H1 (cell line): ENCODE measurements at regions not wholly inside any gene's neighbourhood (a gene's known extent, or its start where the extent isn't known, plus 50 kb on each side); places are given as distances from the start of the nearest gene placed in this dataset.

Experiments used
- CTCF ChIP-seq, 3 experiments: IDR thresholded peaks; 1 replicate in 2 of 3; 2 replicates in 1 of 3; pipeline versions ENCODE4 v1.5.1 to v1.6.1; 2011; ENCODE audit warnings: low read length in 3 of 3, mild to moderate bottlenecking in 3 of 3, inconsistent platforms in 2 of 3, low read depth in 1 of 3, moderate library complexity in 1 of 3; ENCODE audit not compliant: insufficient read depth in 1 of 3; ENCODE audit errors: control extremely low read depth in 1 of 3
- HDAC6 ChIP-seq: IDR thresholded peaks from one replicate; pipeline ENCODE4 v1.7.1; 2012; ENCODE audit warnings: low read depth, mild to moderate bottlenecking, inconsistent platforms, low read length, moderate library complexity
- SAP30 ChIP-seq: fragments of 300-600 bp; sonication (generic); IDR thresholded peaks from 2 replicates; pipeline ENCODE4 v1.7.1; 2012; ENCODE audit warnings: low read length, moderate library complexity, mild to moderate bottlenecking, inconsistent platforms; ENCODE audit not compliant: insufficient read depth, insufficient replicate concordance
- SP4 ChIP-seq: IDR thresholded peaks from 2 replicates; pipeline ENCODE4 v1.6.1; 2012; ENCODE audit warnings: low read length, inconsistent platforms
- TCF12 ChIP-seq: IDR thresholded peaks from 2 replicates; pipeline ENCODE4 v1.6.1; 2011; ENCODE audit warnings: low read depth, mild to moderate bottlenecking, low read length
- USF2 ChIP-seq: IDR thresholded peaks from 2 replicates; pipeline ENCODE4 v1.6.1; 2011; ENCODE audit warnings: low read length, improper control_type of control experiment

GRCh38 chr10:128522551-128523308 lies 396.5 kb upstream of the MKI67 start (continued):
- TF ChIP-seq CTCF (IDR thresholded peaks at IDR 0.05; ENCODE audit: control extremely low read depth in 1 of 3, insufficient read depth in 1 of 3, low read depth in 1 of 3, low read length in 3 of 3) (no peak), SP4 (no peak), SAP30 (no peak), USF2 (no peak), TCF12 (no peak), HDAC6 (no peak)
